Ovary (tissue), 3 donors: ENCODE measurements at regions not wholly inside any gene's neighbourhood (a gene's known extent, or its start where the extent isn't known, plus 50 kb on each side); places are given as distances from the start of the nearest gene placed in this dataset.

Source experiments
- POLR2A ChIP-seq: fragments of 450-650 bp; IDR thresholded peaks from one replicate; pipeline ENCODE4 v1.6.1; 2017; ENCODE audit warnings: antibody characterized with exemption, mild to moderate bottlenecking, moderate library complexity
- TF ChIP-seq, protein P1 (sequence below), 3 donors: fragments of 450-650 bp in 2 of 3; fragments of 200-600 bp in 1 of 3; IDR thresholded peaks; one replicate each; pipeline versions ENCODE4 v1.5.1 to v1.8.0; 2016 to 2022; ENCODE audit warnings: antibody characterized with exemption in 3 of 3, mild to moderate bottlenecking in 1 of 3
- donor health status: DM: no; HTN: no; CAD: no.

- TF ChIP-seq, protein P1, sequence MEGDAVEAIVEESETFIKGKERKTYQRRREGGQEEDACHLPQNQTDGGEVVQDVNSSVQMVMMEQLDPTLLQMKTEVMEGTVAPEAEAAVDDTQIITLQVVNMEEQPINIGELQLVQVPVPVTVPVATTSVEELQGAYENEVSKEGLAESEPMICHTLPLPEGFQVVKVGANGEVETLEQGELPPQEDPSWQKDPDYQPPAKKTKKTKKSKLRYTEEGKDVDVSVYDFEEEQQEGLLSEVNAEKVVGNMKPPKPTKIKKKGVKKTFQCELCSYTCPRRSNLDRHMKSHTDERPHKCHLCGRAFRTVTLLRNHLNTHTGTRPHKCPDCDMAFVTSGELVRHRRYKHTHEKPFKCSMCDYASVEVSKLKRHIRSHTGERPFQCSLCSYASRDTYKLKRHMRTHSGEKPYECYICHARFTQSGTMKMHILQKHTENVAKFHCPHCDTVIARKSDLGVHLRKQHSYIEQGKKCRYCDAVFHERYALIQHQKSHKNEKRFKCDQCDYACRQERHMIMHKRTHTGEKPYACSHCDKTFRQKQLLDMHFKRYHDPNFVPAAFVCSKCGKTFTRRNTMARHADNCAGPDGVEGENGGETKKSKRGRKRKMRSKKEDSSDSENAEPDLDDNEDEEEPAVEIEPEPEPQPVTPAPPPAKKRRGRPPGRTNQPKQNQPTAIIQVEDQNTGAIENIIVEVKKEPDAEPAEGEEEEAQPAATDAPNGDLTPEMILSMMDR (IDR thresholded peaks at IDR 0.05) = no peak
- TF ChIP-seq POLR2A = no peak
Observed at GRCh38 chr21:16011719-16012118, 281.9 kb downstream of the USP25 start.
